Naive thymus-derived CD4-positive, alpha-beta T cell (primary cell): ENCODE measurements at regions not wholly inside any gene's neighbourhood (a gene's known extent, or its start where the extent isn't known, plus 50 kb on each side); places are given as distances from the start of the nearest gene placed in this dataset.

ENCODE experiments used
- ATAC-seq: fragments of 150-1000 bp; cut with Tn5 transposase; 2 replicates; pipeline ENCODE4 v1.10.0; 2021; ENCODE audit warnings: mild to moderate bottlenecking, moderate library complexity
- CTCF ChIA-PET: fragments of 350-600 bp; sonication (Branson Sonifier 250); formaldehyde crosslinking; loops from one replicate; lab custom pipeline; 2021; ENCODE audit warnings: antibody characterized with exemption; lab: Charles Lee
- POLR2A ChIA-PET: fragments of 350-600 bp; sonication (Branson Sonifier 250); formaldehyde crosslinking; loops from one replicate; lab custom pipeline; 2021; ENCODE audit warnings: antibody characterized with exemption, inconsistent platforms; lab: Charles Lee
- DNase-seq, 9 donors: peaks; one replicate each; pipeline versions ENCODE4 v3.0.0 to v3.0.0-alpha.2; 2020 to 2022; ENCODE audit warnings: mixed read lengths in 1 of 9
- H3K27ac ChIP-seq: one replicate; pipeline ENCODE4 v1.7.0; 2013; ENCODE audit warnings: mild to moderate bottlenecking, low read depth, low read length, moderate library complexity
- H3K27me3 ChIP-seq, 2 donors: one replicate each; pipeline ENCODE4 v1.7.0; 2013; ENCODE audit warnings: low read length in 2 of 2, mild to moderate bottlenecking in 2 of 2, moderate library complexity in 2 of 2; ENCODE audit not compliant: control insufficient read depth in 2 of 2, insufficient read depth in 2 of 2
- H3K36me3 ChIP-seq, 3 experiments: 1 replicate in 2 of 3; 2 replicates in 1 of 3; pipeline ENCODE4 v1.7.0; 2013; ENCODE audit warnings: low read length in 3 of 3, mild to moderate bottlenecking in 3 of 3, moderate library complexity in 1 of 3; ENCODE audit not compliant: insufficient read depth in 3 of 3, control insufficient read depth in 2 of 3
- H3K4me1 ChIP-seq, 2 donors: one replicate each; pipeline ENCODE4 v1.7.0; 2013; ENCODE audit warnings: low read length in 2 of 2, mild to moderate bottlenecking in 2 of 2, moderate library complexity in 1 of 2; ENCODE audit not compliant: control insufficient read depth in 2 of 2, insufficient read depth in 2 of 2
- H3K4me3 ChIP-seq: 2 replicates; pipeline ENCODE4 v1.7.0; 2013; ENCODE audit warnings: mild to moderate bottlenecking, low read length
- H3K9me3 ChIP-seq, 3 experiments: 1 replicate in 2 of 3; 2 replicates in 1 of 3; pipeline ENCODE4 v1.7.0; 2013; ENCODE audit warnings: low read length in 3 of 3; ENCODE audit not compliant: control insufficient read depth in 2 of 3
- H3K27ac Mint-ChIP-seq, 9 donors: one replicate each; pipeline ENCODE4 v1.8.0; 2020 to 2022; ENCODE audit warnings: mixed read lengths in 9 of 9, mild to moderate bottlenecking in 8 of 9, moderate library complexity in 5 of 9, inconsistent platforms in 2 of 9
- H3K27me3 Mint-ChIP-seq, 5 donors: one replicate each; pipeline ENCODE4 v1.8.0; 2021 to 2022; ENCODE audit warnings: mixed read lengths in 5 of 5, mild to moderate bottlenecking in 1 of 5
- H3K36me3 Mint-ChIP-seq, 5 donors: one replicate each; pipeline ENCODE4 v1.8.0; 2020 to 2022; ENCODE audit warnings: mixed read lengths in 5 of 5, mild to moderate bottlenecking in 3 of 5, inconsistent platforms in 1 of 5
- H3K4me1 Mint-ChIP-seq, 7 donors: one replicate each; pipeline ENCODE4 v1.8.0; 2020 to 2022; ENCODE audit warnings: mixed read lengths in 7 of 7, mild to moderate bottlenecking in 3 of 7, inconsistent platforms in 1 of 7
- H3K4me3 Mint-ChIP-seq, 10 donors: one replicate each; pipeline ENCODE4 v1.8.0; 2020 to 2022; ENCODE audit warnings: mild to moderate bottlenecking in 10 of 10, mixed read lengths in 10 of 10, moderate library complexity in 6 of 10, inconsistent platforms in 2 of 10
- H3K9me3 Mint-ChIP-seq, 11 donors: one replicate each; pipeline ENCODE4 v1.8.0; 2020 to 2022; ENCODE audit warnings: mixed read lengths in 11 of 11, mild to moderate bottlenecking in 4 of 11, inconsistent platforms in 1 of 11, moderate library complexity in 1 of 11
- intact Hi-C, 2 donors: fragments of 100-400 bp; cut with micrococcal nuclease; formaldehyde crosslinking; loops; one replicate each; pipeline ENCODE4 v1.15.1; 2023

- CTCF ChIA-PET, result no interaction called here
Measured at GRCh38 chr13:34618654-34619053, 323.4 kb upstream of the NBEA start.

GRCh38 chr13:34619326-34619725, 322.7 kb upstream of the NBEA start:
- H3K9me3 ChIP-seq, result no peaks in the 10 kb centered on the region
- no peak overlapping the region for H3K27ac Mint-ChIP-seq
- ChIA-PET POLR2A (no interaction called here), CTCF (interaction anchor here (0.6 kb wide), 1 partner anchor 23 kb away, joined by 4 read pairs; no protein-coding TSS in a partner anchor)
- no peak overlapping the region for H3K4me3 Mint-ChIP-seq
- intact Hi-C loops, result no loop called here
- H3K36me3 ChIP-seq, result no peaks in the 10 kb centered on the region
- H3K4me1 Mint-ChIP-seq, result no peaks in the 10 kb centered on the region
- no peaks in the 10 kb centered on the region for H3K36me3 Mint-ChIP-seq
- no peaks in the 10 kb centered on the region for H3K4me1 ChIP-seq
- peaks cover 0 to 7% (median 2%) of the 10 kb centered on the region in 11 donors for H3K9me3 Mint-ChIP-seq
- no peak overlapping the region for H3K27ac ChIP-seq
- H3K27me3 ChIP-seq, result no peaks in the 10 kb centered on the region
- no peak overlapping the region for H3K4me3 ChIP-seq
- ATAC-seq (no peak), DNase-seq (no peak)
- no peaks in the 10 kb centered on the region for H3K27me3 Mint-ChIP-seq

More at GRCh38 chr13:34618654-34619053, 323.4 kb upstream of the NBEA start:
- no peaks in the 10 kb centered on the region for H3K27me3 ChIP-seq
- no peaks in the 10 kb centered on the region for H3K9me3 ChIP-seq
- Mint-ChIP-seq H3K9me3 (peaks cover 0 to 7% (median 2%) of the 10 kb centered on the region in 11 donors), H3K4me3 (no peak overlapping the region), H3K4me1 (no peaks in the 10 kb centered on the region), H3K36me3 (no peaks in the 10 kb centered on the region), H3K27ac (no peak overlapping the region), H3K27me3 (no peaks in the 10 kb centered on the region)
- H3K4me3 ChIP-seq, result no peak overlapping the region
- DNase-seq, result no peak
- intact Hi-C loops, result no loop called here
- H3K27ac ChIP-seq, result no peak overlapping the region
- POLR2A ChIA-PET, result no interaction called here
- no peaks in the 10 kb centered on the region for H3K36me3 ChIP-seq
- H3K4me1 ChIP-seq, result no peaks in the 10 kb centered on the region
- ATAC-seq, result no peak

- Mint-ChIP-seq H3K9me3 (peaks cover 0 to 4% (median 0%) of the 10 kb centered on the region in 11 donors), H3K27me3 (peaks cover 0 to 4% (median 0%) of the 10 kb centered on the region in 5 donors), H3K4me3 (no peak overlapping the region), H3K4me1 (no peaks in the 10 kb centered on the region), H3K36me3 (no peaks in the 10 kb centered on the region), H3K27ac (no peak overlapping the region)
- ChIA-PET CTCF (no interaction called here), POLR2A (no interaction called here)
- Histone ChIP-seq H3K27me3 (no peaks in the 10 kb centered on the region), H3K36me3 (no peaks in the 10 kb centered on the region), H3K27ac (no peak overlapping the region), H3K4me3 (no peak overlapping the region), H3K9me3 (no peaks in the 10 kb centered on the region), H3K4me1 (no peaks in the 10 kb centered on the region)
- ATAC-seq, result no peak
- no peak for DNase-seq
- intact Hi-C loops, result no loop called here
Measured at GRCh38 chr13:34620074-34620850, 321.8 kb upstream of the NBEA start.

- DNase-seq (no peak), ATAC-seq (no peak)
- no peak overlapping the region for H3K4me3 Mint-ChIP-seq
- POLR2A ChIA-PET, result no interaction called here
- Histone ChIP-seq H3K27ac (no peak overlapping the region), H3K9me3 (no peaks in the 10 kb centered on the region), H3K4me1 (no peaks in the 10 kb centered on the region), H3K4me3 (no peak overlapping the region), H3K36me3 (no peaks in the 10 kb centered on the region), H3K27me3 (no peaks in the 10 kb centered on the region)
- CTCF ChIA-PET, result no interaction called here
- intact Hi-C loops, result no loop called here
- H3K27me3 Mint-ChIP-seq, result peaks cover 0 to 4% (median 0%) of the 10 kb centered on the region in 5 donors
- H3K27ac Mint-ChIP-seq, result no peak overlapping the region
- peaks cover 0 to 5% (median under 1%) of the 10 kb centered on the region in 11 donors for H3K9me3 Mint-ChIP-seq
- H3K36me3 Mint-ChIP-seq, result no peaks in the 10 kb centered on the region
- no peaks in the 10 kb centered on the region for H3K4me1 Mint-ChIP-seq
Measured at GRCh38 chr13:34620862-34621261, 321.2 kb upstream of the NBEA start.

- intact Hi-C loops, result no loop called here
- H3K4me1 Mint-ChIP-seq, result no peaks in the 10 kb centered on the region
- no peak overlapping the region for H3K27ac Mint-ChIP-seq
- H3K4me3 Mint-ChIP-seq, result no peak overlapping the region
- H3K4me1 ChIP-seq, result no peaks in the 10 kb centered on the region
- H3K36me3 ChIP-seq, result no peaks in the 10 kb centered on the region
- H3K27ac ChIP-seq, result no peak overlapping the region
- H3K27me3 ChIP-seq, result no peaks in the 10 kb centered on the region
- ChIA-PET CTCF (no interaction called here), POLR2A (no interaction called here)
- ATAC-seq (no peak), DNase-seq (no peak)
- H3K4me3 ChIP-seq, result no peak overlapping the region
- no peaks in the 10 kb centered on the region for H3K9me3 ChIP-seq
- peaks cover 0 to 9% (median 4%) of the 10 kb centered on the region in 5 donors for H3K27me3 Mint-ChIP-seq
- no peaks in the 10 kb centered on the region for H3K36me3 Mint-ChIP-seq
- H3K9me3 Mint-ChIP-seq, result peaks cover 0 to 7% (median 0%) of the 10 kb centered on the region in 11 donors
Measured at GRCh38 chr13:34623331-34623730, 318.7 kb upstream of the NBEA start.

DNA sequence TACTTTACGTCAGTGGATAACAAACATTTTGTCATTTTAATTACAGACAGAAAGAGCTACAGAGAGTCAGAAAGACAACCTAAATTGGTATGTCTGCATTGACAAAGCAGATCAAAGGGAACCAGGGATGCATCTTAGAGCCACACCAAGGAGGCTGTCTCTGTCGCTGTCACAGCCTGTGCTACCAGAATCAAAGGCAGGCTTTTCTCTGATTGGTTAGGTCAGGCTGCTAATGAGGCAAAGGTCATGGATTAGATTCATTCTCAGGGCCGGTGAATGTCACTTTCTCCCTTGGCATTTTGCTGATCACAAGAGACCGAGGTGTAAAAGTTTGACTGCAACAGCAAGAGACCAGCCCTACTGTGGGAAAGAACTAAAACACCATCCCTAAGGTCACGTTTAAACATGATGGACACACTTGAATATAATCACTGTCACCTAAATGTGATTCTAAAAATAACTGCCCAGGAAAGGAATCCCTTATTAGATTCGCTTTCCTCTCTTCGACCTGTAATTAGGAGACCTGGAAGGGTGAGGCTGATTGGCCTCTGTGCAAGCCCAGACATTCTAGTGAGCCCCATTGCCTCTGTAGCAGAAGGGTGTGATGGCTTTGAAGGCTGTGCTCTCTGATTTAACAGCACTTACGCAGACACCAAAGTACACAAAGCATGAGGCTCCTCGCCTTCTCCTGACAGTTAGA, 314.4 kb upstream of the NBEA start:
- Mint-ChIP-seq H3K4me3 (no peak overlapping the region), H3K27me3 (peaks cover 0 to 9% (median 4%) of the 10 kb centered on the region in 5 donors), H3K4me1 (no peaks in the 10 kb centered on the region), H3K27ac (no peak overlapping the region), H3K36me3 (no peaks in the 10 kb centered on the region), H3K9me3 (peaks cover 0 to 5% (median 0%) of the 10 kb centered on the region in 11 donors)
- Histone ChIP-seq H3K4me3 (no peak overlapping the region), H3K27me3 (no peaks in the 10 kb centered on the region), H3K27ac (no peak overlapping the region), H3K9me3 (no peaks in the 10 kb centered on the region), H3K4me1 (no peaks in the 10 kb centered on the region), H3K36me3 (no peaks in the 10 kb centered on the region)
- ATAC-seq (no peak), DNase-seq (no peak)
- intact Hi-C loops, result no loop called here
- ChIA-PET CTCF (no interaction called here), POLR2A (no interaction called here)
